ENCODE measurements at regions not wholly inside any gene's neighbourhood (a gene's known extent, or its start where the extent isn't known, plus 50 kb on each side); places are given as distances from the start of the nearest gene placed in this dataset.
"Not testable (repeated sequence)": the region's sequence is repeated elsewhere in the genome, so short reads cannot be mapped to it uniquely, and the experiment has no call there.

GRCh38 chr3:40939030-40939740 lies 260.1 kb upstream of the CTNNB1 start:
- Histone ChIP-seq H3K27me3 (no peaks in the 10 kb centered on the region), H3K4me3 (no peak overlapping the region), H3K9me3 (no peaks in the 10 kb centered on the region), H3K36me3 (no peaks in the 10 kb centered on the region), H3K27ac (peak overlapping the region; percentile 69), H3K4me1 (peaks cover 0 to 30% (median 15%) of the 10 kb centered on the region in 4 donors)
- intact Hi-C loops (cut with DNase I; ENCODE audit: low total_unique reads) = no loop called here
- no peak for TF ChIP-seq CTCF (IDR thresholded peaks at IDR 0.05)
- DNase-seq = peak; percentile 59 to 72

DNA sequence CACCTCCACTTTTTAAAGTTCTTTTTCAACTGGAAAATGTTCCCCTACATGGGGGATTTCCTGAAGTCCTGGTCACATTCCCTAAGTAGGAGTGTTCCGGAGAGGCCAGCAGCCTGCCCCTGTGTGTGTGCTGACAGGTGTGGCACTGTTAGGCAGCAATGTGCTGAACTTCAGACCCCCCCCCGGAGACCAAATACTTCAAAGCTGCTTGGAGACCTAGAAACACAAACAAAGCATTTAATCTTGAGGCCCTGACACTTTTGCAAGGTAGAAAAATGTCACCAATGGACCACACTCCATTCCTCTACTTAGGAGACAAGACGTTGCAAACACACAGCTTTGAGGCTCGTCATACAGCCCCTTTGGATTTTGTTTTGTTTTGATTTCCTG lies 259.6 kb upstream of the CTNNB1 start:
- Histone ChIP-seq H3K4me1 (peaks cover 0 to 30% (median 15%) of the 10 kb centered on the region in 4 donors), H3K36me3 (no peaks in the 10 kb centered on the region), H3K27me3 (no peaks in the 10 kb centered on the region), H3K27ac (peak overlapping the region; percentile 69), H3K9me3 (no peaks in the 10 kb centered on the region), H3K4me3 (no peak overlapping the region)
- no peak for TF ChIP-seq CTCF (IDR thresholded peaks at IDR 0.05)
- intact Hi-C loops (cut with DNase I; ENCODE audit: low total_unique reads) = no loop called here
- DNase-seq = no peak

DNA sequence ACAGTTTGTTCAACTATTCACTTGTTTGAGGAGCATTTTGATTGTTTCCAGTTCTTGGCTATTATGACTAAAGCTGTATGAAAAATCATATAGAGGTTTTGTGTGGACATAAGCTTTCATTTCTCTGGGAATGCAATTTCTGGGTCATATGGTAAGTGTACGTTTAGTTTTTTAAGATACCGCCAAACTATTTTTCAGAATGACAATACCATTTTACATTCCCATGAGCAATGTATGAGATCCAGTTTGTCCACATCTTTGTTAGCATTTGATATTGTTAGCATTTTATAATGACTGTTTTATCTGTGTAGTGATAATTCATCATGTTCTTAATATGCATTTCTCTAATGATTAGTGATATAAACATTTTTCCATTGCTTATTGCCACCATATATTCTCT lies 258.7 kb upstream of the CTNNB1 start:
- Histone ChIP-seq H3K27me3 (no peaks in the 10 kb centered on the region), H3K36me3 (no peaks in the 10 kb centered on the region), H3K4me1 (peaks cover 0 to 30% (median 15%) of the 10 kb centered on the region in 4 donors), H3K27ac (peak overlapping the region; percentile 69), H3K4me3 (no peak overlapping the region), H3K9me3 (no peaks in the 10 kb centered on the region)
- TF ChIP-seq CTCF (IDR thresholded peaks at IDR 0.05) = no peak
- no peak for DNase-seq
- intact Hi-C loops (cut with DNase I; ENCODE audit: low total_unique reads) = no loop called here

GRCh38 chr3:40947022-40947421 lies 252.3 kb upstream of the CTNNB1 start:
- H3K4me3 ChIP-seq; H3K27ac ChIP-seq; H3K27me3 ChIP-seq; H3K9me3 ChIP-seq; intact Hi-C loops (cut with DNase I; ENCODE audit: low total_unique reads); DNase-seq; H3K36me3 ChIP-seq: not testable (repeated sequence)
- peaks cover 0 to 18% (median 2%) of the 10 kb centered on the region in 4 donors for H3K4me1 ChIP-seq

DNA sequence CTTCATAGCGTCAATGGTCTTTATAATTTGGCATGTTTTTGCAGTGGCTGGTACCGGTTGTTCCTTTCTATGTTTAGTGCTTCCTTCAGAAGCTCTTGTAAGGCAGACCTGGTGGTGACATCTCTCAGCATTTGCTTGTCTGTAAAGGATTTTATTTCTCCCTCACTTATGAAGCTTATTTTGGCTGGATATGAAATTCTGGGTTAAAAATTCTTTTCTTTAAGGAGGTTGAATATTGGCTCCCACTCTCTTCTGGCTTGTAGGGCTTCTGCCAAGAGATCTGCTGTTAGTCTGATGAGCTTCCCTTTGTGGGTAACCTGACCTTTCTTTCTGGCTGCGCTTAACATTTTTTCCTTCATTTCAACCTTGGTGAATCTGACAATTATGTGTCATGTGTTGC lies 250.0 kb upstream of the CTNNB1 start:
- DNase-seq; intact Hi-C loops (cut with DNase I; ENCODE audit: low total_unique reads); H3K36me3 ChIP-seq; H3K9me3 ChIP-seq; H3K27me3 ChIP-seq; H3K4me3 ChIP-seq: not testable (repeated sequence)
- H3K27ac ChIP-seq = peak overlapping the region; percentile 7 to 34
- peaks cover 0 to 18% (median 2%) of the 10 kb centered on the region in 4 donors for H3K4me1 ChIP-seq

GRCh38 chr3:40951636-40952035 lies 247.7 kb upstream of the CTNNB1 start:
- no peak for TF ChIP-seq CTCF (IDR thresholded peaks at IDR 0.05)
- Histone ChIP-seq H3K27ac (no peak overlapping the region), H3K27me3 (no peaks in the 10 kb centered on the region), H3K36me3 (no peaks in the 10 kb centered on the region), H3K4me1 (peaks cover 0 to 18% (median 2%) of the 10 kb centered on the region in 4 donors), H3K4me3 (no peak overlapping the region), H3K9me3 (no peaks in the 10 kb centered on the region)
- DNase-seq = no peak
- intact Hi-C loops (cut with DNase I; ENCODE audit: low total_unique reads) = no loop called here
